Activated CD4-positive, alpha-beta memory T cell treated with anti-CD3 and anti-CD28 coated beads for 36 hours (primary cell): ENCODE measurements at regions not wholly inside any gene's neighbourhood (a gene's known extent, or its start where the extent isn't known, plus 50 kb on each side); places are given as distances from the start of the nearest gene placed in this dataset.

ENCODE experiments used
- CTCF ChIA-PET: fragments of 350-600 bp; sonication (Branson Sonifier 250); formaldehyde crosslinking; loops from one replicate; lab custom pipeline; 2021; ENCODE audit warnings: antibody characterized with exemption, inconsistent platforms; lab: Charles Lee
- POLR2A ChIA-PET: fragments of 350-600 bp; sonication (Branson Sonifier 250); formaldehyde crosslinking; loops from one replicate; lab custom pipeline; 2021; ENCODE audit warnings: antibody characterized with exemption; lab: Charles Lee
- DNase-seq: peaks from one replicate; pipeline ENCODE4 v3.0.0-alpha.2; 2020
- H3K27ac Mint-ChIP-seq: one replicate; pipeline ENCODE4 v1.8.0; 2021; ENCODE audit warnings: mixed read lengths
- H3K27me3 Mint-ChIP-seq: one replicate; pipeline ENCODE4 v1.8.0; 2021; ENCODE audit warnings: mixed read lengths
- H3K36me3 Mint-ChIP-seq: one replicate; pipeline ENCODE4 v1.8.0; 2021; ENCODE audit warnings: mixed read lengths
- H3K4me1 Mint-ChIP-seq: one replicate; pipeline ENCODE4 v1.8.0; 2021; ENCODE audit warnings: low read depth, mixed read lengths
- H3K4me3 Mint-ChIP-seq: one replicate; pipeline ENCODE4 v1.8.0; 2021; ENCODE audit warnings: mild to moderate bottlenecking, mixed read lengths
- H3K9me3 Mint-ChIP-seq: one replicate; pipeline ENCODE4 v1.8.0; 2021; ENCODE audit warnings: mixed read lengths
- intact Hi-C: fragments of 100-400 bp; cut with micrococcal nuclease; formaldehyde crosslinking; loops from one replicate; pipeline ENCODE4 v1.15.1; 2023

DNA sequence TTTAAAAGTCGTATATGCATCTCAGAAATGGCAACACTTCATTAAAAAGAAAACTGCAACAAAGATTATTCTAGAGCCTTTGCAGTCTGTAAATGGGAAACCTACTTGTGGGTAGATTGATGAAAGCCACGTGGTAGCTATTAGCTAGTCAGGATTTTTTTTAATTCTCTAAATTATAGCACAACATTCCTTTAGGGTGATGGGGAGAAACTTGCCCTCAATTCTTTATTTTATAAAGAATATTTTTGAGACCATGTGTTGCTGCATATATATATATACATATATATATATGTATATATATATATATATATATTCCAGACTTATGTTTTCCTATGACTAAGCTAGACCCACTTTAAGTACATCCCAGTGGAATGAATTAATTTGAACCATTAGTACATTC, 118.0 kb downstream of the PPP1R3A start:
- POLR2A ChIA-PET = no interaction called here
- Mint-ChIP-seq H3K4me1 (no peaks in the 10 kb centered on the region), H3K27ac (no peak overlapping the region), H3K36me3 (no peaks in the 10 kb centered on the region), H3K4me3 (no peak overlapping the region), H3K27me3 (no peaks in the 10 kb centered on the region), H3K9me3 (no peaks in the 10 kb centered on the region)
- CTCF ChIA-PET = no interaction called here
- DNase-seq = no peak
- intact Hi-C loops = no loop called here

GRCh38 chr7:113799896-113800295, 118.9 kb downstream of the PPP1R3A start:
- no peak for DNase-seq
- ChIA-PET CTCF (no interaction called here), POLR2A (no interaction called here)
- H3K27me3 Mint-ChIP-seq = no peaks in the 10 kb centered on the region
- H3K4me3 Mint-ChIP-seq = no peak overlapping the region
- H3K9me3 Mint-ChIP-seq = no peaks in the 10 kb centered on the region
- H3K36me3 Mint-ChIP-seq = no peaks in the 10 kb centered on the region
- intact Hi-C loops = no loop called here
- H3K27ac Mint-ChIP-seq = no peak overlapping the region
- no peaks in the 10 kb centered on the region for H3K4me1 Mint-ChIP-seq

- Mint-ChIP-seq H3K36me3 (no peaks in the 10 kb centered on the region), H3K27ac (no peak overlapping the region), H3K4me1 (no peaks in the 10 kb centered on the region), H3K27me3 (no peaks in the 10 kb centered on the region), H3K9me3 (peaks cover 5% of the 10 kb centered on the region), H3K4me3 (no peak overlapping the region)
- intact Hi-C loops = no loop called here
- POLR2A ChIA-PET = no interaction called here
- DNase-seq = no peak
- CTCF ChIA-PET = no interaction called here
Observed at GRCh38 chr7:113797420-113798010, 121.3 kb downstream of the PPP1R3A start.

DNA sequence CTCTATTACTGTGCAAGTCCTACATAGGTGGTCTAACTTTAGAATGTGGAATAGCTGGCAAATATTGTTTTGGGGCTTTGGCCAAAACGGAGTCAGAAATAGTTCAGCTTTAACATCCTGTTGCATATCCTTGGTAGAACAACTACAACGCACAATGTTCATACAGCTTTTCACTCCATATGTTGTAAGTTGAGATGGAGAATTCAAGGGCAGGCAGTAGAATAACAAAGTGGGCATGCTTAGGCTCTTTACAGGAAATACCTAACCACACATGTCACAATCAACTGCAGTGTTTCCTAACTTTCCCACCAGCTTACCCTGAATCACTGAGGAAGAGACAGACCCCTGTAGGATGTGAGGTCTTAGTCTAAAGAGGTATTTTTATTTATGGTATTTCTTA, 122.3 kb downstream of the PPP1R3A start:
- Mint-ChIP-seq H3K27me3 (no peaks in the 10 kb centered on the region), H3K27ac (no peak overlapping the region), H3K4me3 (no peak overlapping the region), H3K36me3 (no peaks in the 10 kb centered on the region), H3K9me3 (peaks cover 5% of the 10 kb centered on the region), H3K4me1 (no peaks in the 10 kb centered on the region)
- intact Hi-C loops = no loop called here
- DNase-seq = no peak
- POLR2A ChIA-PET = no interaction called here
- CTCF ChIA-PET = no interaction called here

- Mint-ChIP-seq H3K27me3 (no peaks in the 10 kb centered on the region), H3K4me3 (no peak overlapping the region), H3K27ac (no peak overlapping the region), H3K36me3 (no peaks in the 10 kb centered on the region), H3K4me1 (no peaks in the 10 kb centered on the region), H3K9me3 (peaks cover 5% of the 10 kb centered on the region)
- intact Hi-C loops = no loop called here
- ChIA-PET CTCF (no interaction called here), POLR2A (no interaction called here)
- no peak for DNase-seq
Observed at GRCh38 chr7:113794573-113794972, 124.2 kb downstream of the PPP1R3A start.

- ChIA-PET POLR2A (no interaction called here), CTCF (interaction anchor here (0.5 to 0.7 kb wide), 2 partner anchors 19 to 378 kb away, joined by 3 to 4 read pairs; no protein-coding TSS in a partner anchor)
- peaks cover 5% of the 10 kb centered on the region for H3K9me3 Mint-ChIP-seq
- no peak overlapping the region for H3K4me3 Mint-ChIP-seq
- DNase-seq = no peak
- intact Hi-C loops = no loop called here
- H3K4me1 Mint-ChIP-seq = no peaks in the 10 kb centered on the region
- H3K36me3 Mint-ChIP-seq = no peaks in the 10 kb centered on the region
- H3K27me3 Mint-ChIP-seq = no peaks in the 10 kb centered on the region
- H3K27ac Mint-ChIP-seq = no peak overlapping the region
Observed at GRCh38 chr7:113793171-113793570, 125.6 kb downstream of the PPP1R3A start.

DNA sequence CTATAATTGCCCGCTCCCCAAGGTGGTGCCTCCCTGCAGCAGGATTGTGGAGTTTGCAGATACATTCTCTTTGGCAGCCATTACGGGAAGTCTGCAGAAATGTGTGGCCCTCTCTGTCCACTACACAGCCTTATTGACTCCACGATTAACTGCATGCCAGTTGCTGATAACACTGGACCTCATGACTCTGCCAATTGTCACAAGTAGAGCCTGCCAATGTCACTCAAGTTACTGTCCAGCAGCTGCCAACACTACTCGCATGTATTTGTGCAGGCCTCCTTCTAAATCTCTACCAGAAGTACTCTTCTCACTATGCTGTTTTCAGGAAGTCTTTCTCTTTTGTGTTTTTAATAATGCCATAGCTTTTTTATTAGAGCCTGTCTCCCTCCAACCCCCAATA, 128.8 kb downstream of the PPP1R3A start:
- CTCF ChIA-PET = no interaction called here
- H3K9me3 Mint-ChIP-seq = peaks cover 5% of the 10 kb centered on the region
- intact Hi-C loops = no loop called here

DNA sequence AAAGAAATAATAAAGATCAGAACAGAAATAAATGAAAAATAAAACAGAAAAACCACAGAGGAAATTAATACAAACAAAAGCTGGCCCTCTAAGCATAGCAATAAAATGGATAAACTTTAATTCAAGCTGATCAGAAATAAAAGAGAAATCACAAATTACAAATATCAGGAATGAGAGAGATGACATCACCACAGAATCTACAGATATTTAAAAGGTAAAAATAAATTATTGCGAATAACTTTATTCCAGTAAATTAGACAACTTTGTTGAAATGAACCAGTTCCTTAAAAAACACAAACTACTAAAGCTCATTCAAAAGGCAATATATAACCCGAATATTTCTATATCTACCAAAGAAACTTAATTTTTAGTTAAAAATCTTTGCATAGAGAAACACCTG, 131.7 kb downstream of the PPP1R3A start:
- H3K36me3 Mint-ChIP-seq = no peaks in the 10 kb centered on the region
- no peak overlapping the region for H3K4me3 Mint-ChIP-seq
- no peaks in the 10 kb centered on the region for H3K9me3 Mint-ChIP-seq
- H3K27ac Mint-ChIP-seq = no peak overlapping the region
- H3K4me1 Mint-ChIP-seq = no peaks in the 10 kb centered on the region
- DNase-seq = no peak
- CTCF ChIA-PET = interaction anchor here (1.2 kb wide), 1 partner anchor 14 kb away, joined by 4 read pairs; no protein-coding TSS in a partner anchor
- no peaks in the 10 kb centered on the region for H3K27me3 Mint-ChIP-seq
- intact Hi-C loops = no loop called here
- POLR2A ChIA-PET = no interaction called here

More for the DNA sequence above, 128.8 kb downstream of the PPP1R3A start:
- no peak for DNase-seq
- POLR2A ChIA-PET = no interaction called here
- Mint-ChIP-seq H3K4me3 (no peak overlapping the region), H3K27me3 (no peaks in the 10 kb centered on the region), H3K27ac (no peak overlapping the region), H3K36me3 (no peaks in the 10 kb centered on the region), H3K4me1 (no peaks in the 10 kb centered on the region)

DNA sequence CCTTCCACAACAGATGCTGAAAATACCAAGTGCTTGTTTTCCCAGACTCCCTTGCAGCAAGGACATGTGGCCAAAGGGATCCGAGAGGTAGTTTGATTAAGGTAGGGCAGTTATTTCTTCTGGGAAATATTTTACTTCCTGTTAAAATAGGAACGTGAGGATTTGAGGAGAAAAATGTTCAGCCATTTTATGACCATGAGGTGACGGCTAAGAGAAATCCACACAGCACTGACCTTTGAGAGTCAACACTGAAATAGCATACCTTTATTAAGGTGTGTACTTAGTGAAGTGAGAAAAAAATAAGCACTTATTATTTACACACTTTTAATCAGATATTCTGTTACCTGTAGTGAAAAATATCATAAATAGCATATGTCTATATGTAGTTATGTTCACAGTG, 133.9 kb downstream of the PPP1R3A start:
- Mint-ChIP-seq H3K9me3 (no peaks in the 10 kb centered on the region), H3K4me3 (no peak overlapping the region), H3K27me3 (no peaks in the 10 kb centered on the region), H3K36me3 (no peaks in the 10 kb centered on the region), H3K27ac (no peak overlapping the region), H3K4me1 (no peaks in the 10 kb centered on the region)
- DNase-seq = no peak
- CTCF ChIA-PET = no interaction called here
- POLR2A ChIA-PET = no interaction called here
- intact Hi-C loops = no loop called here

DNA sequence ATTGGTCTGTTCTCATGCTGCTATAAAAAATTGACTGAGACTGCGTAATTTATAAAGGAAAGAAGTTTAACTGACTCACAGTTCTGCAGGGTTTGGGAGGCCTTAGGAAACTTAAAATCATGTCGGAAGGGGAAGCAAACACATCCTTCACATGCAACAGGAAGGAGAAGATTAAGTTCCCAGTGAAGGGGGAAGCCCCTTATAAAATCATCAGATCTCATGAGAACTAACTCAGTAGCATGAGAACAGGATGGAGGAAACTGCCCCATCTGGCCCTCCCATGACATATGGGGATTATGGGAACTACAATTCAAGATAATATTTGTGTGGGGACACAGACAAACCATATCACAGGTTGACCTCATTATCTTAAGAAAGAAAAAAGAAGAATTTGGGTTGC, 134.5 kb downstream of the PPP1R3A start:
- ChIA-PET CTCF (no interaction called here), POLR2A (no interaction called here)
- DNase-seq = no peak
- no peaks in the 10 kb centered on the region for H3K4me1 Mint-ChIP-seq
- H3K27me3 Mint-ChIP-seq = no peaks in the 10 kb centered on the region
- intact Hi-C loops = no loop called here
- no peaks in the 10 kb centered on the region for H3K9me3 Mint-ChIP-seq
- no peak overlapping the region for H3K27ac Mint-ChIP-seq
- H3K36me3 Mint-ChIP-seq = no peaks in the 10 kb centered on the region
- no peak overlapping the region for H3K4me3 Mint-ChIP-seq

- intact Hi-C loops = no loop called here
- H3K36me3 Mint-ChIP-seq = no peaks in the 10 kb centered on the region
- H3K9me3 Mint-ChIP-seq = no peaks in the 10 kb centered on the region
- H3K4me3 Mint-ChIP-seq = no peak overlapping the region
- H3K27me3 Mint-ChIP-seq = no peaks in the 10 kb centered on the region
- ChIA-PET POLR2A (no interaction called here), CTCF (no interaction called here)
- H3K4me1 Mint-ChIP-seq = no peaks in the 10 kb centered on the region
- no peak for DNase-seq
- no peak overlapping the region for H3K27ac Mint-ChIP-seq
Observed at GRCh38 chr7:113783403-113783802, 135.4 kb downstream of the PPP1R3A start.

DNA sequence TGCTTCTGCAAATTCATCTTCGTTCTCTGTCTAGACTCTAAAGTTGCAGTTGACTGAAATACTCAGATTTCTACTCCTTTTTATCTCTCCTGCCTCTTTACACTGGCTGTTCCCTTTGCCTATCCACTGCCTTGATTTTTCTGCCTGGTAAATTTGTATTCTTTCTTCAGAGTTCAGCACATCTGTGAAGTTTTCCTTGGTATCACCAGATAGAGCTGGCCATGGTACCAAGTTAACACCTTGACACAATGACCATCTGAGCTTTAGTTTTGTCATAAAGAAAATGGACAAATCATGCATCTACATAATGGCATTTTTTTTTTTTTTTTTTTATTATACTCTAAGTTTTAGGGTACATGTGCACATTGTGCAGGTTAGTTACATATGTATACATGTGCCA, 143.0 kb downstream of the PPP1R3A start:
- Mint-ChIP-seq H3K4me1 (no peaks in the 10 kb centered on the region), H3K9me3 (no peaks in the 10 kb centered on the region), H3K27me3 (no peaks in the 10 kb centered on the region), H3K27ac (no peak overlapping the region), H3K36me3 (no peaks in the 10 kb centered on the region), H3K4me3 (no peak overlapping the region)
- CTCF ChIA-PET = no interaction called here
- POLR2A ChIA-PET = no interaction called here
- intact Hi-C loops = no loop called here
- no peak for DNase-seq

DNA sequence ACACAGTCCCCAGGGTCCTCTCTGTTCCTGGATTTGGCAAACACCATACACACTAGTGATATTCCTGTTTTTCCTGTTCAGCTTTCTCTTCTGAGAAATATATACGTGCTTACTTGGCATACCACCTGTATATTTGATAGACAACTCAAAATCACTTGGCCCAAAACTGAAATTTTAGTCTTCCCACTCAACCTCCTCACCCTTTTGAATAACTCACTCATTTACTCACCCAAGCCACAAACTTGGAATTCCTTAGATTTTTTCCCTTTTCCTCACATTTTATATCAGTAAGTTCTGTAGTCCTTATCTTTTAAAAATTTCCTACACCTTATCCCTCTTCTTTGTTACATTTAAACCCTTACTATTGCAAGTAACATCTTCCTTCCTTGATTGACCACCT, 143.4 kb downstream of the PPP1R3A start:
- Mint-ChIP-seq H3K27me3 (no peaks in the 10 kb centered on the region), H3K27ac (no peak overlapping the region), H3K36me3 (no peaks in the 10 kb centered on the region), H3K9me3 (no peaks in the 10 kb centered on the region), H3K4me1 (no peaks in the 10 kb centered on the region), H3K4me3 (no peak overlapping the region)
- intact Hi-C loops = no loop called here
- POLR2A ChIA-PET = no interaction called here
- no peak for DNase-seq
- CTCF ChIA-PET = no interaction called here
